ENCODE measurements at regions not wholly inside any gene's neighbourhood (a gene's known extent, or its start where the extent isn't known, plus 50 kb on each side); places are given as distances from the start of the nearest gene placed in this dataset.
"Not testable (repeated sequence)": the region's sequence is repeated elsewhere in the genome, so short reads cannot be mapped to it uniquely, and the experiment has no call there.

- DNase-seq (ENCODE audit: extremely low read depth, low read depth), result no peak
Measured at GRCh38 chr3:101995371-101996046, 146.2 kb downstream of the NFKBIZ start.

- DNase-seq (ENCODE audit: extremely low read depth, low read depth), result no peak
Measured at GRCh38 chr3:101996832-101997231, 147.5 kb downstream of the NFKBIZ start.

GRCh38 chr3:101998256-101998926 lies 149.1 kb downstream of the NFKBIZ start:
- no peak for DNase-seq (ENCODE audit: extremely low read depth, low read depth)

DNA sequence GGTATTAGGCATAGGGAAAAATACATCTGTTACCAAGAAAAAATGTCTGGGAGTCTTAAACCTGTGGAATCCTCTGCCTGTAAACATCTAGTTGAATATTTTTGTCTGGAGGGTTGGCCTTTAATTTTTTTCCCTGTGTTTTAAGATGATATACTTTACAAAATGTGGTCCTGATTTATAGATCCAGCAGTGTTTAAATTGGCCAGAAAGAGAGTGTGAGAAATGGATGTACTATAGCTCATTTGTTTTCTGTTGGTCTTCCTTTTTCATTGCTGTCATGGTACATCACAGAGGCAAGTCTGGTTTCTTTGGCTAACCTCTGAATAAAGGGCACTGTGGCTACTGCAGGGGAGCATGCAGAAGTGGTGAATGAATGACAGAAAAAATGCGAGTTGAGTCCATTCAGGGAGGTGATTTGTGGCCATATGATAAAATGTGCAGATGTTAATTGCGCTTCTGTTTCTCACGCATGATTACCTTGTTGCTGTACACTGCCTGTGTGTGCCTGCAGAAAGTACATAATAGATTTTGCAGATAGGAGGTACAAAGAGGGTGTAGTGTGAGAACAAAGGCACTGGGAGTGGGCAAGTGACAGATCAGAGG lies 150.0 kb downstream of the NFKBIZ start:
- DNase-seq (ENCODE audit: extremely low read depth, low read depth), result no peak

DNA sequence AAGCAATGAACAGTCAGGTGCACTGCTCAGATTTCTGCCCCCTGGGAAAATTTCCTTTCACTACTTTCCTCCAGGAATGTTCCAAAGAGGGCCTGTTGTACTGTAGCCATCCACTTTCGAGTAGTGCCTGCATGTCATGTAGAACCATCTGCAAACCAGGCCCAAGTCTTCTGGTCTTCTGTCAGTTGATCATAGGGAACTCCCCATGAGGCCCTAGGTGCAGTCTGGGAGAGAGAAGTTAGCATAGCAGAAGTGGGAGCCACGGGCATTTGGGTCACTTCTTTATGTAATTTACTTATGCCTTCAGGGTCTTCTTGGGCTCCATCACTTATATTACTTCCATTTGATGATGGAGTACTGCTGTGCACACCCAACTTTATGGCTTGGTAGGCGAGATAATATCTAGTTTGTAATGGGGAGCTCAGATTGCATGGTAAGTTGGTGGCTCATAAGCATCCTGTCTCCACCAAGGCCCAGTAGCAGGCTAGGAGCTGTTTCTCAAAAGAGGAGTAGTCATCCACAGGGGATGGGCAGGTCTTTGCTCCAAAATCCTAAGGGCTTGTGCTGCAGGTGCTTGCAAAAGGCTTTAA lies 151.4 kb downstream of the NFKBIZ start:
- DNase-seq (ENCODE audit: extremely low read depth, low read depth), result no peak

DNA sequence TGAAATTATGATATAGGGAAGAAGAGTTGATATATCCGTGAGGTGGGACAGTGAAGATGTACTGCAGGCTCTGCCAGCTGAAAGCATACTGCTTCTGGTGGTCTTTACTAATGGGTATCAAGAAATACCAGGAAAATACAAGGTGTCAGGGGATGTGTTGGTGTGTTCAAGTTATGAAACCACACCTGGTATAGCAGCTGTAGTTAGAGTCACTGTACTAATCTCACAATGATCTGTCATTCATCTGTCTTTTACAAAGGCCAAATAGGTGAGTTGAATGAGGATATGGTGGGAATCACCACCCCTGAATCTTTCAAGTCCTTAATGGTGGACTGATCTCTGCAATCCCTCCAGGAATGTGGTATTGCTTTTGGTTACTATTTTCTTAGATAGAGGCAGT lies 152.7 kb downstream of the NFKBIZ start:
- DNase-seq (ENCODE audit: extremely low read depth, low read depth), result no peak

GRCh38 chr3:102004561-102004960 lies 155.2 kb downstream of the NFKBIZ start:
- no peak for DNase-seq (ENCODE audit: extremely low read depth, low read depth)

- no peak for DNase-seq (ENCODE audit: extremely low read depth, low read depth)
Measured at GRCh38 chr3:102005551-102005950, 156.2 kb downstream of the NFKBIZ start.

DNA sequence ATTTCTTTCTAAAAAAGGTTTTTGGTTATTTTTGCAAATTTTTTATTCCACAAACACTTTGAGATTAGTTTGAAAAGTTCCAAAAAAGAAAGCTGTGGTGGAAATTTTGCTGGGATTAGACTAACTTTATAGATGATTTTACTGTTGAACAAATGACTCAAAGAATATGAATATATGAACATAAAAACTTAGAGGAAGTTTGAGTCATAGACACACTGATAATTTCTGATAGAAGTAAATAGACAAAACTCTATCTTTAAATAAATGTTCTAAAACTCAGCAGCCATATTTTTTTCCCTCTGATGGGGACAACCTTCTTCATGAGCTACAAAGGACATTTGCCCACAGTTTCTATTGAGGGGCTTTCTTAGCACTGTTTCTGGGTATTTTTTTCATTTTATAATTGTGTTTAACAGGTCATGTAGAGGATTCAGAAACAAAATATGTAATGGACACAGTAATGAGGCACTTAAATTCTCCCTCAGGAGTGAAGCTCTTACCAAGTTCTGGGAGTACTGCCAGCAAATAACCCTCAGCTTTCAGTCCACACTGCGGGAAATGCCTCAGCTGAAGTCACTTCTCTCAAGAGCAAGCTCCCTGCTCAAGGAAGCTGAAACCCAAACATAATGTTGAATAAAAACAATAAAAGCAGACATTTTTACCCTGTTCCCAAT lies 157.6 kb downstream of the NFKBIZ start:
- DNase-seq (ENCODE audit: extremely low read depth, low read depth), result no peak

GRCh38 chr3:102008436-102008835 lies 159.1 kb downstream of the NFKBIZ start:
- DNase-seq (ENCODE audit: extremely low read depth, low read depth), result not testable (repeated sequence)

DNA sequence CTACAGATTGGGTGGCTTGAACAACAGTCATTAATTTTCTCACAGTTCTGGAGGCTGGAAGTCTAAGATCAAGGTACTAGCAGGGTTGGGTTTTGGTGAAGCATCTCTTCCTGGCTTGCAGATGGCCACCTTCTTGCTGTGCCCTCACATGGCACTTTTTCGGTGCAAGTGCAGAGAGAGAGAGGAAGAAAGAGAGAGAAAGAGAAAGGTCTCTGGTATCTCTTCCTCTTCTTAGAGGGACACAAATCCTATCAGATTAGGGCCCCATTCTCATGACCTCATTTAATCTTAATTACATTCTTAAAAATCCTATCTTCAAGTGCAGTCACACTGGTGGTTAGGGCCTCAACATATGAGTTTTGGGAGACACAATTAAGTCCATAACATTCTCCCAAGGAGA lies 167.1 kb downstream of the NFKBIZ start:
- no peak for DNase-seq (ENCODE audit: extremely low read depth, low read depth)

DNA sequence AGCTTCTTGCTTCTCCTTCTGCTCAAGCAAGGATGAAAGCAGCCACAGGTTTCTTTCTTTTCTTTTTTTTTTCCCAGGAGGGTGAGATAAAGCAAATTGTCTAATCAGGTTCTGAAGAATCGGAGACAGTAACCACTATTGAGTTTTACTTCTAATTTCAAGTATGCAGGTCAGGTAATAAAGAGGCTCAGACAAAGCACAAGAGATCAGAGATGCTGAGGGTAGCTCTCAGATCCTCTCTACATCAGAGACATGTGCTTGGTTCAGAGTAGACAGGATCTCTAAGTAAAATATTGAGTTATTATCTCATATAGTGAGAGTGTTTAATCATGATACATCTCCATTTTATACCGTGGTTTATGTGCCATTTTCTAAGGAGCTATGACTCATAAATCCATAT lies 168.5 kb downstream of the NFKBIZ start:
- DNase-seq (ENCODE audit: extremely low read depth, low read depth), result no peak

GRCh38 chr3:102018551-102018950 lies 169.2 kb downstream of the NFKBIZ start:
- DNase-seq (ENCODE audit: extremely low read depth, low read depth), result no peak

DNA sequence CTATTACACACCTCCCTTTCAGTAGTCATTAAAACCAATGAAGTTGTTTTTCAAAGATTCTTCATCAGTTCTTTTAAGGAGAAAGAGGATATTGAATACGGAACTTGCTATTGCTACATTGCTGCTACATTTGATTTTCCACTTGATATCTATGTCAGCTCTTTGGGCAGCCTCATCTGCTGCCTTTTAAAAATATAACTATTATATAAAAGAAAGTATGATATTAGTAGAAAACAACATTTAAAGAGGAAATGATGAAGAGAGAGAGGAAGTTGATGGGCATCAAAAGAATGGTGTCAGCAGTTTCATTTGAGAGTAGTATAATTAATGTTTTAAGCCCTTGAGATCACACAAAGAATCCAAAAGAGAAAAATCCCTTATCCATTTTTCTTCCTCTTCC lies 171.4 kb downstream of the NFKBIZ start:
- DNase-seq (ENCODE audit: extremely low read depth, low read depth), result no peak

GRCh38 chr3:102024270-102024904 lies 175.1 kb downstream of the NFKBIZ start:
- no peak for DNase-seq (ENCODE audit: extremely low read depth, low read depth)

GRCh38 chr3:102025606-102026270 lies 176.4 kb downstream of the NFKBIZ start:
- no peak for DNase-seq (ENCODE audit: extremely low read depth, low read depth)

DNA sequence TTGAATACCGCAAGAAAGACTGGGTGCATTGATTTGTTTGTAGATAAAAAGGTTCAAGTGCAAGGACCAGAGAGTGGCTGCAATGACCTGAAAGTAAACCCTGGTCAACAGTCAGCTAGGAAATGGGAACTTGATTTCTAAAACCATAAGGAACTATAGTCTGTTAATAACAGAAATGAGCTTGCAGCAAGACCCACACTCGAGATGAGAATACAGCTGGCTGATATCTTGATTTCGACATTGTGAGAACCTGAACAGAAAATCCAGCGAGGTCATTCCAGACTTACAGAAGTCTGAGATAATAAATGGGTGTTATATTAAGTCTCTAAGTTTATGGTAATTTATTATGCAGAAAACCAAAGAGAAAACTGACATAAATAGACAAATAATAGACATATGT lies 177.3 kb downstream of the NFKBIZ start:
- no peak for DNase-seq (ENCODE audit: extremely low read depth, low read depth)

GRCh38 chr3:102030661-102031060 lies 181.3 kb downstream of the NFKBIZ start:
- no peak for DNase-seq (ENCODE audit: extremely low read depth, low read depth)

DNA sequence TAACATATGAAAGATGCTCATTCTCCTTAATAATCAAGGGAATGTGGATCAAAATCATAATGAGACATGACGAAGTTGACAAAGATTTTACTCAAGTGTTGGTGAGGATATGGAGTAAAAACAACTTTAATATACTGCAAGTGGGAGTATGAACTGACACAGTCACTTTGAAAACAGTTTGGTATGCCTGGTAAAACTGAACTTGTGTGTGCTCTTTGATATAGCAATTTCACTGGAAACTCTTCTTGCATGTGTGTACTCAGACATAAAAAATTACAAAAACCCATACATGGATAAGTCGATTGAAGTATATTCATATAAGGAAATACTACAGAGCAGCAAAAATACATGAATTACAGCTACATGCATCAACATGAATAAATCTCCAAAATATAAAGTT lies 182.5 kb downstream of the NFKBIZ start:
- DNase-seq (ENCODE audit: extremely low read depth, low read depth), result no peak

All from NCI-H460 (cell line).